ENCODE measurements at regions not wholly inside any gene's neighbourhood (a gene's known extent, or its start where the extent isn't known, plus 50 kb on each side); places are given as distances from the start of the nearest gene placed in this dataset.

- no peak for DNase-seq
Measured at GRCh38 chr13:75124415-75124814, 357.6 kb downstream of the TBC1D4 start.

GRCh38 chr13:75123428-75123827, 358.5 kb downstream of the TBC1D4 start:
- no peak for DNase-seq

GRCh38 chr13:75120085-75120484, 361.9 kb downstream of the TBC1D4 start:
- no peak for DNase-seq

DNA sequence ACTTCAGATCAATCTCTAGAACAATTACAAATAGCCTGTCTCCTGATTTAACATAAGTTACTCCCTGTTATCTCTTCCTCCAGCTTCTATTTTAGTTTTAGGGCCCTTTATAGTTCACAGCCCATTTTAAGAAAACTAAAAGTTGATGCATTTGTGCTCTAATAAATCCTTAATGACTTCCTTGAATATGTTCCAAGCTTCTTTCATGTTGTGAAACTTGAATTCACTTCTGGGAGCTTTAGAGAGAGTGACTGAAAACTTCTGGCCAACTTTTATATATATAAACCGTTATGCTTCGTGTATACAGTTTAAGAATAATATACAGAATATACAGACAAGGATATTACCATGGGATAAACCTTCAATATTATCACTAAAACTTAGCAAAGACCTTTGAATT, 366.8 kb downstream of the TBC1D4 start:
- no peak for DNase-seq

DNA sequence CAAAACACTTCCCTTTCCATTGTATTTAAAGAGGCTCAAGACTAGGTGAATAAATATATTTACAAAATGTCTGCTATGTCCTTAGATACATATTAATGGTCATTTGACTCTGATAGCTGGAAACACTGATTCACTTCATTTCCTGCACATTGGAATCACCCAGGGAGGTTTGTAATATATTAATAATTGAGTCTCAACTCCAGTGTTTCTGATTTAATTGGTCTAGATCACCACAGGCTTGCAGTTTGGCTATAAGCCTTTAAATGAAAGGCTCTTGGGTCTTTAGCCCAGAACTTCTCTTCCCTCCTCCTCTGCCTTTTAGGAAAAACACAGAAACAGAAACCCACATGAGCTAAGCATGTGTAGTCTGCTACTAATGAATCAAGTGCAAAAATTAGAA, 378.0 kb downstream of the TBC1D4 start:
- DNase-seq = no peak

DNA sequence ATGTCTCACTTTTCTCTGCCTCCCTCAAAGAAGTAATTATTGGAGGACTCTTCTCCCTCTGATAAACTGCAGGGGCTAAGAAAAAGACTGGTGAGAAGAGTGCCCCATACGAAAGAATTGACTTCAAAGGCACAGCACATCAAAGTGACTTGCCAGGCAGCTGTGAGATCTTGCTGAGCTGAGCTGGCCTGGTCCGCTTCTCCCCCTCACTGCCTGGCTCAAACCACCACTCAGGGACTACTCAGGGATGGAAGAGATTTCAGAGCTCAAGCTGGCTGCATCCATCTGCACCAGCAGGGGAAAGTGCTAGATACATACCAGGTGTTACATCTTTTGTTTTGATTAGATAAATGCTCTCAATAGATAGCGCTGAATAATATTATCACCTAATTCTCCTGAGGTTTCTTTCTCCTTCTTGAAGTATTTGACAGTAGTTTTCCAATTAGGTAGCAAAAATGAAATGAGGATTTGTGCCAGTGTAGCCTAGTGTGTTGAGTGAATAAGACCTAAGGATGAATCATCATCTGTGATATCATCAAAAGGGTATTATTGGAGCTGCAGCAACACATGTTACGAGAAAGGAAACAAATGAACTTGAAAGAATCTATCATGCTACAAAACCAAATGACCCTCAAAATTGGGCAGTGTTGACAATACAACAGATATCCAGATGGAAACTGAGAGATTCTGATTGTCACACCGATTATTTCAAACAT, 379.8 kb downstream of the TBC1D4 start:
- no peak for DNase-seq

DNA sequence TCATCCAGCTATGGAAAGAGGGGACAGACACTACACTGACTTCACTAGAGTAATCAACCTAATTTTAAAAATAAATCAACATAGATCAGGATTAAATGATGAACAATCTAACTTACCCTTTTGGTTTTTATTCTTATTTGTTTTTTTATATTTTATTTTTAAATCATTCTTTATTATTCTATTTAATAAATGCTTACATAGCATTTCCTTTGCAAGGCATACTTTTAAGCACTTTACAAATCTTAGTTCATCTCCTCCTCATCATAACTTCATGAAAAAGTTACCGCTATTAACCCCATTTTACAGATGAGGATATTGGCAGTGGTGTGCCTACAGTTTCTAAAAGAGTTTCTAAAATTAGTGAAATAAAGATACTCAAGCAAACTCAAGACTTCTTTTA, 380.6 kb downstream of the TBC1D4 start:
- no peak for DNase-seq

DNA sequence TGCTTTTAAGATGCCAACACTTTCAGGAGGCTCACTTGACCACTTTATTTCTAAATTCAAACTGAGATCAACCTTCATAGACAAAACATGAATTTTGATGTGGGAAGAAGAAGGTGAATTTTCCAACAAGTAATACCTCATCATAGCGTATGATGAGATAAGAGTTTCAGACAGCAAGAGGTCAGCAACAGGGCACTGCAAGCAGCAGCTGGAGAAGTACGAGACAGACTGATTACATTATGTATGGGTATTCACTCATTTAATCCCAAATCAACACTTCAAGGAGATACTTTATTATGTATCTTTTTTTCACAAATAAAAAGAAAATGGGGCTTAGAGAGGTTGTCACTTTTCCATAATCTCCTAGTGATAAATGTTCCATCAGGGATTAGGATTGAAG, 389.8 kb downstream of the TBC1D4 start:
- DNase-seq = no peak

GRCh38 chr13:75091718-75092117, 390.3 kb downstream of the TBC1D4 start:
- no peak for DNase-seq

- DNase-seq = no peak
Measured at GRCh38 chr13:75090872-75091615, 390.9 kb downstream of the TBC1D4 start.

- DNase-seq = no peak
Measured at GRCh38 chr13:75088915-75089314, 393.1 kb downstream of the TBC1D4 start.

GRCh38 chr13:75079226-75079625, 402.7 kb downstream of the TBC1D4 start:
- no peak for DNase-seq

DNA sequence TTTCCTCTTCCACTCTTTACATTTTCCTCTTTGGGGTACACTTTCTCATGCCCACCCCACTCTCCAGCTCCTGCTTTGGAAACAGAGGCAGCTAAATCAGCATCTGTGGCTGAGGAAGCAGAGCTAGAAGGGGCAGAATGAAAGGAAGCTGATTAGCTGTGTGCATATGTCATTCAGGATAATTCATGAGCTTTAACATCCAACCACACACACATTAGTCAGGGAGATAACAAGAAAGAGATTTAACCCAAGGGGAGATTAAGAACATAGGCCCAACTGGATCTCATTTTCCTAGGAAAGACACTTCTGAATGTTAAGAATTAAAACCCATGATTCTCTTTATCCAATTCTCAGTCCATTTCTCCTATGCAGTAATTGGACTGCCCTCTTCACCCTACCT, 405.5 kb downstream of the TBC1D4 start:
- DNase-seq = no peak

- DNase-seq = no peak
Measured at GRCh38 chr13:75073786-75074185, 408.2 kb downstream of the TBC1D4 start.

- no peak for DNase-seq
Measured at GRCh38 chr13:75072891-75073290, 409.1 kb downstream of the TBC1D4 start.

- DNase-seq = no peak
Measured at GRCh38 chr13:75072368-75072767, 409.6 kb downstream of the TBC1D4 start.

GRCh38 chr13:75071796-75072195, 410.2 kb downstream of the TBC1D4 start:
- DNase-seq = no peak

GRCh38 chr13:75071395-75071794, 410.6 kb downstream of the TBC1D4 start:
- no peak for DNase-seq

DNA sequence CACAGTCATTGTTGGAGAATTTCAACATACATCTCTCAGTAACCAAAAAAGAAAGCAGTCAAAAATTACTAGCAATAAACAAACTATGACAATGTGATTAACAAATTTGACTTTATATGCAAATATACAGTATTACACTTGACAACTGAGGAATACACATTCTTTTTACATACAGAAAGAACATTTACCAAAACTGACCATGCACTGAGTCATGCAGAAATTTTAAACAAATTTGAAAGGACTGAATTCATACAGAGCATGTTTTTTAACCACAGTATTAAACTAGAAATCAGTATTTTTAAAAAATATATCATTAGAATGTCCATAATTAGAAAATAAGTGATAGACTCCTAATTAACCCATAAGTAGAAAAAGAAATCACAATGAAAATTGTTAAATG, 420.1 kb downstream of the TBC1D4 start:
- no peak for DNase-seq

- DNase-seq = no peak
Measured at GRCh38 chr13:75055296-75055695, 426.7 kb downstream of the TBC1D4 start.

DNA sequence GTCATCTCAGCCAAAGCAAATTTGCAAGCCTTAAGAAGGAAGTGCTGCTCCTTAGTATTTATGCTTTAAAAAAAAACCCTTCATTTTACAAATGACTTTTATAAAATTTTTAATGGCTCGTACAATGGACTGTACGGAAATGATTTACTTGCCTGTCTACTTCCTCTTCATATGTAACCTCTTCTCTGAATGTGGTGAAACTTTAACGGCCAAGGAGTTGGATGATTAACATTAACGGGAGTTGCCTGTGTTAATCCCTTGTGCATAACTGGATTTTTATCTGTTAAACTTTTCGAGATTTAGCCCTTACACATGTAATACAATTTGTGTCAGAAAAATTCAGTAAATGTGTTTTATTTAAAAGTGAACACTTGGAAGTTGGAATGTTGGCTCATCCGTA, 429.4 kb downstream of the TBC1D4 start:
- DNase-seq = no peak

DNA sequence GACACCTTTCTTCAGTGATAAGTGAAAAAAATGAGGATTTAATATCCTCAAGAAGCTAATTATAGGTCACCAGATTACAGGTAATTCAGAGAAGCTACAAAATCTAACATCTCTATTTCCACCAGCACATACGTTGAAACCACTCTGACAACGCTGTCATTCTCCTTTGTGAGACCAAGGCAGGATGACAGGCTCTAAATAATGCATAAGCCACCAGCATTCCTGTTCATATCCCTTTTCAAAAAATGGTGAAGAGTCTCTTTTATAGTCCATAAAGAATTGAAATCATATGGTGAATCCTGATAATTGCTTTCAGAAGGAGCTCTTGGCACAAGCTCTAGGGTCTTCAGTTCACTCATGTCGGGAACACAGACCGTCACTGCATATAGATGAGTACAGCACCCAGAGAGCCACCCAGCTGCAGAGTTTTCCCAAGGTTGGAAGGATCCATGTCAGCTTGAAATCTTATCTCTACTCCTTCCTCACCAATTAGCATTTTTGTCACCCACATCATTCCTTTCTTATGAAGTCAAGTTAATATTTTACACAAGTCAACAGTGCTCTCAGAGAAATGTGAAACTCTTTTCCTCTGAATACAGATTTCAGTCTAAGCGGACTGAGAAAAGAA, 431.4 kb downstream of the TBC1D4 start:
- DNase-seq = no peak

DNA sequence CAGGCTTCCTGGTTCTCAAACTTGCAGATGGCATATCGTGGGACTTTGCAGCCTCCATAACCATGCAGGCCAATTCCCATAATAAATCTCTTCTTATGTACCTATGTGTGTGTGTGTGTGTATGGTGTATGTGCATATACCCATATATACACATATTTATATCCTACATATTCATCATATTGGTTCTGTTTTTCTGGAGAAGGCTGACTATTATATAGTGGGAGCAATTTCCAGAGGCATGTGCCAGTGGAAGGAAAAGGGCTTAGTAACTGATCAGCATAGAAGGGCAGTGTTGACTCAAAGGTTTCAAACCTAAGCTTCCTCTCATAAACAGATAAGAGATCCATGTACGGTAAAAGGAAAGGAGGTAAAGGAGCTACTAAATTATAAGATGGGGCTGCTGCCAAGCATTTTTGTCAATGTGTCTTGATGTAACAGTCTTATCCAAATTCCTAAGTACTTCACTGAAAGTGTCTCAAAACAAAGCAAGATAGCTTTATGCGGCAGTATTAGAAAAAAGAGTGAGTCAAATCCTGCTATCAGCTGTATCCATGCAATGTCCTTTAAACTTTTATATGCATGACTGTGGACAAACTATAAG, 432.1 kb downstream of the TBC1D4 start:
- no peak for DNase-seq

DNA sequence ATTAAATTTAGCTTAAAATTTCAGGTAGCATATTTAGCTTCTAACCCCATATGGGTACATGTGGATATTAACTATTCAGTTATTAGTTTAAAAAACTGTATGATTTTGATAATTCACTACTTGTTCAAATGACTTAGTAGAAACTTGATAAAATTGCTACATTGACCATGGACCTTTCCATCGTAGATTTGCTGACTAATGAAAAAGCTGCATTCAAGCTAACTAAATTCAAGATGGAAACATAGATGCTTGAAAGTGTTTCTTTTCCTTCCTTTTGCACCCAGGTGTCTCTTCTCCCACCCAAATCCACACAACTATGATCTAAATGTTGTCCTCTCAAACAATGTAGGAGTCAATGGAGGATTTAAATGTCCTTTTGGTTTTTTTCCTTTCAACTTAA, 439.2 kb downstream of the TBC1D4 start:
- no peak for DNase-seq
